GM12878 (cell line): ENCODE measurements at regions not wholly inside any gene's neighbourhood (a gene's known extent, or its start where the extent isn't known, plus 50 kb on each side); places are given as distances from the start of the nearest gene placed in this dataset.

ENCODE experiments used
- ATAC-seq: fragments of 200-7000 bp; cut with Tn5 transposase; 3 replicates; pipeline ENCODE4 v1.9.1; 2020; ENCODE audit warnings: mild to moderate bottlenecking, moderate library complexity
- BruUV-seq: library from RNA; stranded (reverse); fragments of 400-500 nt; replicated peaks from 2 replicates; lab custom pipeline; 2021; lab: Mats Ljungman, UMichigan
- CTCF ChIA-PET: fragments of 300-600 bp; sonication (Branson Sonifier 250); formaldehyde crosslinking; extraction: SDS; loops from one replicate; lab custom pipeline; 2021; ENCODE audit warnings: inconsistent platforms; lab: Yijun Ruan, JAX
- POLR2A ChIA-PET: fragments of 350-600 bp; formaldehyde crosslinking; extraction: SDS; loops from one replicate; lab custom pipeline; 2021; ENCODE audit warnings: inconsistent platforms; lab: Charles Lee
- RAD21 ChIA-PET: fragments of 300-600 bp; sonication (Branson Sonifier 250); formaldehyde crosslinking; loops from one replicate; lab custom pipeline; 2023; ENCODE audit warnings: antibody characterized with exemption; ENCODE audit not compliant: unreplicated experiment; lab: Charles Lee
- SMC1A ChIA-PET: fragments of 300-600 bp; sonication (Branson Sonifier 250); formaldehyde crosslinking; loops from one replicate; lab custom pipeline; 2023; ENCODE audit not compliant: unreplicated experiment, uncharacterized antibody; lab: Charles Lee
- DNase-seq: peaks from one replicate; pipeline ENCODE4 v3.0.0-alpha.2; 2011; ENCODE audit warnings: low read depth, low spot score
- FAIRE-seq: peaks from 3 replicates; lab custom pipeline; 2011; peaks lifted over from hg19 to GRCh38; lab: Jason Lieb, UNC
- H2AFZ ChIP-seq: 2 replicates; pipeline ENCODE4 v1.6.0; 2011; ENCODE audit warnings: low read depth, low read length, control low read depth; ENCODE audit not compliant: control insufficient read depth
- H3K27ac ChIP-seq: 2 replicates; pipeline ENCODE4 v1.5.1; 2011; ENCODE audit warnings: control low read depth; ENCODE audit not compliant: control insufficient read depth, insufficient read depth
- H3K27me3 ChIP-seq, 2 experiments: replicated peaks in 1 of 2; 2 replicates each; pipeline versions ENCODE4 v1.6.0 to v1.6.1; 2011; ENCODE audit warnings: low read length in 1 of 2; ENCODE audit not compliant: control insufficient read depth in 2 of 2, insufficient read depth in 2 of 2
- H3K36me3 ChIP-seq, 2 experiments: 2 replicates each; pipeline ENCODE4 v1.5.1; 2011; ENCODE audit warnings: low read length in 1 of 2; ENCODE audit not compliant: control insufficient read depth in 2 of 2, insufficient read depth in 2 of 2
- H3K4me1 ChIP-seq: 2 replicates; pipeline ENCODE4 v1.6.1; 2011; ENCODE audit warnings: mild to moderate bottlenecking, low read length, moderate library complexity, mixed read lengths; ENCODE audit not compliant: control insufficient read depth, insufficient read depth
- H3K4me2 ChIP-seq: 2 replicates; pipeline ENCODE4 v1.6.0; 2011; ENCODE audit warnings: control low read depth; ENCODE audit not compliant: control insufficient read depth, insufficient read depth
- H3K4me3 ChIP-seq: fragments of 200-600 bp; sonication (generic); 2 replicates; pipeline ENCODE4 v1.5.1; 2016
- H3K79me2 ChIP-seq: 2 replicates; pipeline ENCODE4 v1.6.0; 2011; ENCODE audit warnings: low read length; ENCODE audit not compliant: control insufficient read depth, insufficient read depth
- H3K9ac ChIP-seq: 2 replicates; pipeline ENCODE4 v1.8.0; 2011; ENCODE audit warnings: low read length, control low read depth, mixed read lengths; ENCODE audit not compliant: control insufficient read depth, insufficient read depth
- H3K9me3 ChIP-seq: replicated peaks from 3 replicates; pipeline ENCODE4 v1.5.1; 2011; ENCODE audit warnings: mild to moderate bottlenecking, low read length; ENCODE audit not compliant: control insufficient read depth, insufficient read depth
- H4K20me1 ChIP-seq: 2 replicates; pipeline ENCODE4 v1.6.0; 2011; ENCODE audit not compliant: control insufficient read depth, insufficient read depth
- CHD2 ChIP-seq: IDR thresholded peaks from 2 replicates; pipeline ENCODE4 v1.6.1; 2011; ENCODE audit warnings: low read depth, low read length, improper control_type of control experiment, borderline replicate concordance
- CREM ChIP-seq: IDR thresholded peaks from 2 replicates; pipeline ENCODE4 v1.6.1; 2014; ENCODE audit warnings: antibody characterized with exemption, low read depth
- DPF2 ChIP-seq: fragments of 450-650 bp; IDR thresholded peaks from 2 replicates; pipeline ENCODE4 v1.6.1; 2017; ENCODE audit warnings: mild to moderate bottlenecking
- EP300 ChIP-seq, 2 experiments: fragments of 150-350 bp in 1 of 2; IDR thresholded peaks; 2 replicates each; pipeline ENCODE4 v1.6.1; 2011 to 2012; ENCODE audit warnings: low read depth in 2 of 2, low read length in 2 of 2, borderline replicate concordance in 1 of 2, improper control_type of control experiment in 1 of 2, inconsistent platforms in 1 of 2; ENCODE audit not compliant: control insufficient read depth in 1 of 2
- GATAD2B ChIP-seq: fragments of 450-650 bp; conservative IDR thresholded peaks from 2 replicates; pipeline ENCODE4 v1.6.1; 2017; ENCODE audit warnings: low read depth, mild to moderate bottlenecking, moderate library complexity
- IKZF2 ChIP-seq, 2 experiments: fragments of 450-650 bp; IDR thresholded peaks; 2 replicates each; pipeline ENCODE4 v1.6.1; 2017; ENCODE audit warnings: mild to moderate bottlenecking in 2 of 2, moderate library complexity in 2 of 2
- NFIC ChIP-seq: IDR thresholded peaks from 2 replicates; pipeline ENCODE4 v1.6.1; 2012; ENCODE audit warnings: low read depth, mild to moderate bottlenecking, inconsistent platforms, low read length, moderate library complexity
- NFYA ChIP-seq: IDR thresholded peaks from 2 replicates; pipeline ENCODE4 v1.6.1; 2011; ENCODE audit warnings: low read depth, mild to moderate bottlenecking, low read length, improper control_type of control experiment, borderline replicate concordance
- NR2F1 ChIP-seq: fragments of 450-650 bp; conservative IDR thresholded peaks from 2 replicates; pipeline ENCODE4 v1.6.1; 2017; ENCODE audit warnings: mild to moderate bottlenecking
- PKNOX1 ChIP-seq: fragments of 450-650 bp; IDR thresholded peaks from 2 replicates; pipeline ENCODE4 v1.6.1; 2016; ENCODE audit warnings: mild to moderate bottlenecking
- RAD21 ChIP-seq: IDR thresholded peaks from 2 replicates; pipeline ENCODE4 v1.6.1; 2011; ENCODE audit warnings: mild to moderate bottlenecking, low read depth, low read length, moderate library complexity; ENCODE audit not compliant: insufficient read depth
- RBBP5 ChIP-seq: fragments of 200-600 bp; sonication (generic); conservative IDR thresholded peaks from 2 replicates; pipeline ENCODE4 v1.6.1; 2016
- SMAD1 ChIP-seq: fragments of 450-650 bp; IDR thresholded peaks from 2 replicates; pipeline ENCODE4 v1.6.1; 2018; ENCODE audit warnings: mild to moderate bottlenecking, low read depth; ENCODE audit not compliant: partially characterized antibody
- USF1 ChIP-seq: IDR thresholded peaks from 2 replicates; pipeline ENCODE4 v1.6.1; 2011; ENCODE audit warnings: borderline replicate concordance, low read depth, mild to moderate bottlenecking, moderate library complexity, mixed read lengths, low read length; ENCODE audit not compliant: insufficient read depth; ENCODE audit errors: extremely low read length
- YBX1 ChIP-seq: fragments of 450-650 bp; IDR thresholded peaks from 2 replicates; pipeline ENCODE4 v1.6.1; 2016; ENCODE audit warnings: antibody characterized with exemption
- ZBTB4 ChIP-seq: fragments of 450-650 bp; formaldehyde crosslinking; IDR thresholded peaks from 2 replicates; pipeline ENCODE4 v1.4.0; 2022; ENCODE audit warnings: mild to moderate bottlenecking, moderate library complexity
- ZNF217 ChIP-seq: fragments of 450-650 bp; IDR thresholded peaks from 2 replicates; pipeline ENCODE4 v1.6.1; 2017; ENCODE audit warnings: antibody characterized with exemption, mild to moderate bottlenecking
- ZNF274 ChIP-seq: IDR thresholded peaks from one replicate; pipeline ENCODE4 v1.8.0; 2011; ENCODE audit not compliant: insufficient read length, insufficient read depth
- ZNF384 ChIP-seq: IDR thresholded peaks from 2 replicates; pipeline ENCODE4 v1.6.1; 2012; ENCODE audit warnings: low read depth, mild to moderate bottlenecking, low read length, improper control_type of control experiment, borderline replicate concordance
- WGBS: methylation state at CpG from one replicate; pipeline ENCODE4 v1.1.6; 2016; ENCODE audit warnings: low lambda C conversion rate; ENCODE audit not compliant: insufficient replicate concordance, insufficient coverage; ENCODE audit errors: missing lambda C conversion rate; 5-methylcytosine and 5-hydroxymethylcytosine counted together
- in situ Hi-C: fragments of 300-500 bp; cut with MboI; formaldehyde crosslinking; loops from 9 replicates; pipeline ENCODE4 v1.14.3; 2018; ENCODE audit warnings: mixed read lengths
- intact Hi-C: fragments of 100-400 bp; cut with micrococcal nuclease; formaldehyde crosslinking; loops from one replicate; pipeline ENCODE4 v1.14.2; 2022; ENCODE audit not compliant: unreplicated experiment

GRCh38 chr10:31204090-31204489, 114.9 kb upstream of the ZEB1 start (continued):
- TF ChIP-seq NFIC (no peak), CHD2 (no peak), EP300 (IDR thresholded peaks at IDR 0.05; ENCODE audit: borderline replicate concordance in 1 of 2, control insufficient read depth in 1 of 2, low read depth in 2 of 2, low read length in 2 of 2) (no peak), ZNF217 (no peak), GATAD2B (no peak), YBX1 (no peak)
- TF ChIP-seq, all 136 proteins: peak for 0

GRCh38 chr10:31207636-31208035, 111.4 kb upstream of the ZEB1 start:
- CTCF ChIA-PET: no interaction called here
- no peaks in the 10 kb centered on the region for H3K36me3 ChIP-seq
- no peaks in the 10 kb centered on the region for H3K27me3 ChIP-seq
- H2AFZ ChIP-seq: no peak overlapping the region
- H3K27ac ChIP-seq: no peak overlapping the region
- H3K4me1 ChIP-seq: no peaks in the 10 kb centered on the region
- ATAC-seq (no peak), FAIRE-seq (no peak), DNase-seq (no peak)
- RAD21 ChIA-PET: no interaction called here
- no peaks in the 10 kb centered on the region for H4K20me1 ChIP-seq
- no peak overlapping the region for H3K4me3 ChIP-seq
- POLR2A ChIA-PET: no interaction called here
- no peak overlapping the region for H3K9ac ChIP-seq
- no TSS peak for BruUV-seq
- SMC1A ChIA-PET: no interaction called here
- WGBS: 22% methylated on average over 4 of the region's 4 CpGs
- in situ Hi-C loops: no loop called here
- no peaks in the 10 kb centered on the region for H3K9me3 ChIP-seq
- intact Hi-C loops: no loop called here
- no peak overlapping the region for H3K4me2 ChIP-seq
- H3K79me2 ChIP-seq: no peaks in the 10 kb centered on the region
- TF ChIP-seq RBBP5 (no peak), NFYA (no peak), YBX1 (no peak), ZNF274 (no peak), CREM (no peak), ZBTB4 (CRISPR knock-in tag) (no peak), DPF2 (no peak), IKZF2 (IDR thresholded peaks at IDR 0.05) (no peak), CHD2 (no peak), ZNF384 (no peak), USF1 (no peak), PKNOX1 (no peak), RAD21 (no peak), NR2F1 (no peak), SMAD1 (no peak)
